AG04449 (cell line): ENCODE measurements at regions not wholly inside any gene's neighbourhood (a gene's known extent, or its start where the extent isn't known, plus 50 kb on each side); places are given as distances from the start of the nearest gene placed in this dataset.

Source experiments
- CTCF ChIA-PET: fragments of 350-600 bp; formaldehyde crosslinking; extraction: SDS; loops from one replicate; lab custom pipeline; 2021; ENCODE audit warnings: antibody characterized with exemption; lab: Yijun Ruan, JAX
- POLR2A ChIA-PET: fragments of 400-600, 350-600 bp; formaldehyde crosslinking; extraction: SDS; loops from one replicate; lab custom pipeline; 2020; ENCODE audit warnings: antibody characterized with exemption, inconsistent platforms; lab: Yijun Ruan, JAX
- DNase-seq: peaks from one replicate; pipeline ENCODE4 v3.0.0-alpha.2; 2010; ENCODE audit warnings: low read depth, low spot score
- H3K4me3 ChIP-seq: 2 replicates; pipeline ENCODE4 v1.5.1; 2011; ENCODE audit warnings: low read depth, mild to moderate bottlenecking, control low read depth, low read length
- CTCF ChIP-seq: IDR thresholded peaks from one replicate; pipeline ENCODE4 v1.5.1; 2011; ENCODE audit warnings: mild to moderate bottlenecking, moderate library complexity, low read length, control low read depth, inconsistent platforms; ENCODE audit not compliant: insufficient read depth; ENCODE audit errors: missing control alignments

GRCh38 chr20:63057171-63058117 is 50.7 kb upstream of the BHLHE23 start:
- CTCF ChIA-PET = interaction anchor here (0.6 to 2.8 kb wide), 8 partner anchors 9 to 323 kb away, joined by 3 to 13 read pairs (median 4); no protein-coding TSS in a partner anchor
- DNase-seq = no peak
- POLR2A ChIA-PET = no interaction called here
- H3K4me3 ChIP-seq = no peak overlapping the region
- TF ChIP-seq CTCF = no peak

GRCh38 chr20:63056236-63057170 is 49.7 kb upstream of the BHLHE23 start:
- no peak for DNase-seq
- ChIA-PET CTCF (interaction anchor here (0.6 to 2.8 kb wide), 19 partner anchors 8 to 333 kb away, joined by 3 to 13 read pairs (median 4); no protein-coding TSS in a partner anchor), POLR2A (no interaction called here)
- H3K4me3 ChIP-seq = no peak overlapping the region
- peak; percentile 79 for TF ChIP-seq CTCF
